GM13976 (cell line): ENCODE measurements at regions not wholly inside any gene's neighbourhood (a gene's known extent, or its start where the extent isn't known, plus 50 kb on each side); places are given as distances from the start of the nearest gene placed in this dataset.
"Not testable (repeated sequence)": the region's sequence is repeated elsewhere in the genome, so short reads cannot be mapped to it uniquely, and the experiment has no call there.

Experiments used
- DNase-seq: peaks from one replicate; pipeline ENCODE4 v3.0.0; 2012; ENCODE audit warnings: low spot score
- CTCF ChIP-seq: IDR thresholded peaks from 2 replicates; pipeline ENCODE4 v1.5.1; 2012; ENCODE audit warnings: borderline replicate concordance, mild to moderate bottlenecking; ENCODE audit not compliant: insufficient read depth; ENCODE audit errors: extremely low read depth, missing control alignments, control extremely low read depth
- in situ Hi-C: fragments of 300-500 bp; cut with MboI; formaldehyde crosslinking; loops from one replicate; pipeline ENCODE4 v1.12.0; 2022; ENCODE audit warnings: low sequenced_read_pairs, mixed read lengths, inconsistent platforms; ENCODE audit not compliant: unreplicated experiment

- no peak for DNase-seq
- no peak for TF ChIP-seq CTCF
Measured at GRCh38 chr18:11494107-11494506, 115.3 kb upstream of the SLC35G4 start.

GRCh38 chr18:11489266-11489899 lies 120.0 kb upstream of the SLC35G4 start:
- no peak for DNase-seq
- TF ChIP-seq CTCF, result no peak
- in situ Hi-C loops, result no loop called here

More at GRCh38 chr18:11494107-11494506, 115.3 kb upstream of the SLC35G4 start:
- in situ Hi-C loops, result no loop called here

GRCh38 chr18:11488175-11488574 lies 121.2 kb upstream of the SLC35G4 start:
- in situ Hi-C loops, result no loop called here
- DNase-seq, result no peak
- no peak for TF ChIP-seq CTCF

GRCh38 chr18:11487390-11487789 lies 122.0 kb upstream of the SLC35G4 start:
- in situ Hi-C loops, result no loop called here

GRCh38 chr18:11482271-11482670 lies 127.1 kb upstream of the SLC35G4 start:
- no peak for TF ChIP-seq CTCF
- no peak for DNase-seq
- in situ Hi-C loops, result no loop called here

More at GRCh38 chr18:11487390-11487789, 122.0 kb upstream of the SLC35G4 start:
- no peak for TF ChIP-seq CTCF
- DNase-seq, result no peak

GRCh38 chr18:11480692-11481091 lies 128.7 kb upstream of the SLC35G4 start:
- in situ Hi-C loops, result no loop called here
- TF ChIP-seq CTCF, result no peak
- no peak for DNase-seq

- DNase-seq, in situ Hi-C loops: not testable (repeated sequence)
Measured at GRCh38 chr18:11479031-11479430, 130.4 kb upstream of the SLC35G4 start.
